Prostate gland (tissue), 2 donors: ENCODE measurements at regions not wholly inside any gene's neighbourhood (a gene's known extent, or its start where the extent isn't known, plus 50 kb on each side); places are given as distances from the start of the nearest gene placed in this dataset.

Experiments
- POLR2A ChIP-seq: fragments of 450-650 bp; IDR thresholded peaks from one replicate; pipeline ENCODE4 v1.6.1; 2016; ENCODE audit warnings: antibody characterized with exemption, mild to moderate bottlenecking
- TF ChIP-seq, protein P1 (sequence below), 4 experiments: fragments of 200-600 bp in 2 of 4; fragments of 450-650 bp in 2 of 4; sonication (generic) in 2 of 4; IDR thresholded peaks; 1 replicate in 3 of 4; 2 replicates in 1 of 4; pipeline ENCODE4 v1.5.1; 2016 to 2019; ENCODE audit warnings: antibody characterized with exemption in 4 of 4, mild to moderate bottlenecking in 2 of 4, moderate library complexity in 2 of 4

DNA sequence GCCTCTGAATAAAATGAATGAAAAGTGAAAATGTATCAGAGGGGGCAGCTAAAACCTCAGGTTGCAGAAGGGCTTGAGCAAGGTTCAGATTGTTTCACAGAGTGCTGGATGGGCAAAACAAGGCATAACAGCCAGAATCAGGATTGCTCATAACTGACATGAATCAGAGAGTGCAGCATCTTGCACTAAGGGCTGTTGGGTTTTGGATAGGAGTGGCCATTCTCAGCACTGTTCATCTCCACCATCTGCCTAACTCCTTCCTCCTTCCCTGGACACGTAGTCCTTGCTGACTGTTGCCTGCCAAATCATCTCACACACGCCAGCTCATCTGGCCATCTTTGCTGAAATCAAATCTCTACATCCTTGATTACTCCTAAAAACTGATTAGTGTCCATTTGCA lies 75.3 kb upstream of the C1QTNF7 start:
- TF ChIP-seq, protein P1, sequence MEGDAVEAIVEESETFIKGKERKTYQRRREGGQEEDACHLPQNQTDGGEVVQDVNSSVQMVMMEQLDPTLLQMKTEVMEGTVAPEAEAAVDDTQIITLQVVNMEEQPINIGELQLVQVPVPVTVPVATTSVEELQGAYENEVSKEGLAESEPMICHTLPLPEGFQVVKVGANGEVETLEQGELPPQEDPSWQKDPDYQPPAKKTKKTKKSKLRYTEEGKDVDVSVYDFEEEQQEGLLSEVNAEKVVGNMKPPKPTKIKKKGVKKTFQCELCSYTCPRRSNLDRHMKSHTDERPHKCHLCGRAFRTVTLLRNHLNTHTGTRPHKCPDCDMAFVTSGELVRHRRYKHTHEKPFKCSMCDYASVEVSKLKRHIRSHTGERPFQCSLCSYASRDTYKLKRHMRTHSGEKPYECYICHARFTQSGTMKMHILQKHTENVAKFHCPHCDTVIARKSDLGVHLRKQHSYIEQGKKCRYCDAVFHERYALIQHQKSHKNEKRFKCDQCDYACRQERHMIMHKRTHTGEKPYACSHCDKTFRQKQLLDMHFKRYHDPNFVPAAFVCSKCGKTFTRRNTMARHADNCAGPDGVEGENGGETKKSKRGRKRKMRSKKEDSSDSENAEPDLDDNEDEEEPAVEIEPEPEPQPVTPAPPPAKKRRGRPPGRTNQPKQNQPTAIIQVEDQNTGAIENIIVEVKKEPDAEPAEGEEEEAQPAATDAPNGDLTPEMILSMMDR (IDR thresholded peaks at IDR 0.05) = no peak
- no peak for TF ChIP-seq POLR2A
